ENCODE measurements at regions not wholly inside any gene's neighbourhood (a gene's known extent, or its start where the extent isn't known, plus 50 kb on each side); places are given as distances from the start of the nearest gene placed in this dataset.

DNA sequence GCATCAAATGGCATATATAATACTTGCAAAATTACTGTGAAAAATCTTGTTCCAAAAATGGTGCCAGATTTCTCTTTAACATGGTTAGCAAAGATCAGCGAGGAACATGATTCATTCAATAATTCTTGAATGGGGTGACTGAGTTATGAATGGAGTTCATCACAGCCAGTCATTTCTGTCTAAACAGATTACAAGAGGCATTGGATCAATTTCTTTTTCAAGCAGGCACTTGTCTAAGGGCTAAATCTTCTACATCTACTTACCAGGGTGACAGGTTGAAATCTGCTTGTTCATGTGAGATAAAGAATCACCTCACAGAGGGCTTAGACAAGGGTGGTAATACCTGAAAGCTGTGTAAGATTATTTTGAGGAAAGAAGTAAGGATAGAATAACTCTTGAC lies 247.7 kb downstream of the ATP23 start:
- Histone ChIP-seq H3K9me3 (peaks cover 0 to 17% (median 0%) of the 10 kb centered on the region in 3 donors), H3K27me3 (no peaks in the 10 kb centered on the region), H3K4me3 (no peak overlapping the region), H3K4me1 (no peaks in the 10 kb centered on the region), H3K27ac (no peak overlapping the region), H3K36me3 (no peaks in the 10 kb centered on the region)
- no peak for ATAC-seq
- WGBS, 2 donors (ENCODE audit: low coverage in 1 of 2): 69 to 100% methylated on average over 1 of the region's 1 CpG
- TF ChIP-seq POLR2A (IDR thresholded peaks at IDR 0.05) (no peak), POLR2AphosphoS5 (IDR thresholded peaks at IDR 0.05) (no peak)

DNA sequence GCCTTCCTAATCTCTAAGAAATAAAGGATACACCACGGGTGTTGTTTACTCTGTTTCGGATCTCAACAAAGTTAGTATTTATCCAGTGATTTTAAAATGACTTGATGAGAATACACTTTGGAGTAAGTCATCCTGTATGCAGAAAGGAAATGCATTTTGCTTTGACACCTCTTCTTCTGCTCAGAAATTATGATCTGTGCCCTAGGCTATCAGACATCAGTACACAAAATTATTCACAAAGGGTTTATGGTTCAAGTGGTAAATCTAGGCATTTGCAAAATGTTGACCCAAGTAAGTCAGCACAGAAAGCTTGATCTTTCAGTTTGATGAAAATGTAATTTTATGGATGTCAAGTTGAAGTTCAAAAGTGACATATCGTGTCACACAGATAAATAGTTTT lies 248.5 kb downstream of the ATP23 start:
- no peak overlapping the region for H3K27ac ChIP-seq
- H3K4me3 ChIP-seq: no peak overlapping the region
- TF ChIP-seq, protein P1, sequence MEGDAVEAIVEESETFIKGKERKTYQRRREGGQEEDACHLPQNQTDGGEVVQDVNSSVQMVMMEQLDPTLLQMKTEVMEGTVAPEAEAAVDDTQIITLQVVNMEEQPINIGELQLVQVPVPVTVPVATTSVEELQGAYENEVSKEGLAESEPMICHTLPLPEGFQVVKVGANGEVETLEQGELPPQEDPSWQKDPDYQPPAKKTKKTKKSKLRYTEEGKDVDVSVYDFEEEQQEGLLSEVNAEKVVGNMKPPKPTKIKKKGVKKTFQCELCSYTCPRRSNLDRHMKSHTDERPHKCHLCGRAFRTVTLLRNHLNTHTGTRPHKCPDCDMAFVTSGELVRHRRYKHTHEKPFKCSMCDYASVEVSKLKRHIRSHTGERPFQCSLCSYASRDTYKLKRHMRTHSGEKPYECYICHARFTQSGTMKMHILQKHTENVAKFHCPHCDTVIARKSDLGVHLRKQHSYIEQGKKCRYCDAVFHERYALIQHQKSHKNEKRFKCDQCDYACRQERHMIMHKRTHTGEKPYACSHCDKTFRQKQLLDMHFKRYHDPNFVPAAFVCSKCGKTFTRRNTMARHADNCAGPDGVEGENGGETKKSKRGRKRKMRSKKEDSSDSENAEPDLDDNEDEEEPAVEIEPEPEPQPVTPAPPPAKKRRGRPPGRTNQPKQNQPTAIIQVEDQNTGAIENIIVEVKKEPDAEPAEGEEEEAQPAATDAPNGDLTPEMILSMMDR (IDR thresholded peaks at IDR 0.05): no peak
- TF ChIP-seq EP300 (IDR thresholded peaks at IDR 0.05): no peak
- TF ChIP-seq POLR2AphosphoS5 (IDR thresholded peaks at IDR 0.05): no peak
- TF ChIP-seq POLR2A (IDR thresholded peaks at IDR 0.05): no peak
- H3K27me3 ChIP-seq: no peaks in the 10 kb centered on the region
- H3K36me3 ChIP-seq: no peaks in the 10 kb centered on the region
- peaks cover 0 to 20% (median 0%) of the 10 kb centered on the region in 3 donors for H3K9me3 ChIP-seq
- no peak for ATAC-seq
- H3K4me1 ChIP-seq: no peaks in the 10 kb centered on the region
- 90 to 97% methylated on average over 3 of the region's 3 CpGs for WGBS, 2 donors (ENCODE audit: low coverage in 1 of 2)

DNA sequence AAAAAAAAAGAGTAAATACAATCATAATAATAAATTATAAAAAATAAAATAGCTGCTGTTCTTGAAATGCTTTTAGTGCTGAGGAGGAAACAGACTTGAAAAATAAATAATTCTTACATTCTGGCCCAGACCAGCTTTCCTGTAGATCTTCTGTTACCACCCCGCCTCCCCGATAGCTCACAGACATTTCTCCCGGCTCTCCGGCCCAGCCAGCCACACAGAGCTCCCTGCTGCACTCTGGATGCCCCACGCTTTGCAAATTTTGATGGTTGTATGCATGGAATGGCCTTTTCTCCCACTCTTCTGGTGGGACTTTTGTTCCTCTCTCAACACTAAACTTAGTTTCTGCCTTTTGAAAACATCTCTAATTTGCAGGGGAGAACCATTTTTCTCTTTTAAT lies 249.3 kb downstream of the ATP23 start:
- H3K4me1 ChIP-seq: no peaks in the 10 kb centered on the region
- 37 to 76% methylated on average over 5 of the region's 5 CpGs for WGBS, 2 donors (ENCODE audit: low coverage in 1 of 2)
- no peak for ATAC-seq
- no peak overlapping the region for H3K4me3 ChIP-seq
- H3K36me3 ChIP-seq: no peaks in the 10 kb centered on the region
- no peaks in the 10 kb centered on the region for H3K27me3 ChIP-seq
- peaks cover 0 to 27% (median 0%) of the 10 kb centered on the region in 3 donors for H3K9me3 ChIP-seq
- no peak overlapping the region for H3K27ac ChIP-seq
- no peak for TF ChIP-seq EP300 (IDR thresholded peaks at IDR 0.05)
- TF ChIP-seq, protein P1 (IDR thresholded peaks at IDR 0.05): no peak
- no peak for TF ChIP-seq POLR2AphosphoS5 (IDR thresholded peaks at IDR 0.05)
- no peak for TF ChIP-seq POLR2A (IDR thresholded peaks at IDR 0.05)

DNA sequence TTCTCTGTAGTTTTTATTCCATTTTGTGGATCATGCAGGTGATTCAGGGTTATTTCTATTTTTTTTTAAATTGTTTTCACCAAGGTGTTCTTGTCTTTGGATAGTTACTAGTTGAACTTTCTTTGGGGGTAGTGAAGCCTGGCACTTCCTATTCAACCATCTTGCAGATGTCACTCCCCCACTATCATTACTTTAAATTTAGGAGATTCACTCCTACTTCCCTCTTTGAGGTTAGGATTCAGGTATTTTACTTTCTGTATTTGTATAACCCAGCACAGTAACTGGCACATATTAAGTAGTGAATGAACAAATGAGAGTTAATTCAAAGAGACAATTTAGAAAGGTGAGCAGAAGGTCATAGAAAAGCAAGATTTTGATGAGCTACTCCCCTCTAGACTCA lies 255.6 kb downstream of the ATP23 start:
- Histone ChIP-seq H3K27me3 (no peaks in the 10 kb centered on the region), H3K4me1 (no peaks in the 10 kb centered on the region), H3K36me3 (no peaks in the 10 kb centered on the region), H3K9me3 (peaks cover 0 to 26% (median 0%) of the 10 kb centered on the region in 3 donors), H3K4me3 (no peak overlapping the region), H3K27ac (no peak overlapping the region)
- ATAC-seq: no peak
- TF ChIP-seq POLR2A (IDR thresholded peaks at IDR 0.05) (no peak), POLR2AphosphoS5 (IDR thresholded peaks at IDR 0.05) (no peak)

DNA sequence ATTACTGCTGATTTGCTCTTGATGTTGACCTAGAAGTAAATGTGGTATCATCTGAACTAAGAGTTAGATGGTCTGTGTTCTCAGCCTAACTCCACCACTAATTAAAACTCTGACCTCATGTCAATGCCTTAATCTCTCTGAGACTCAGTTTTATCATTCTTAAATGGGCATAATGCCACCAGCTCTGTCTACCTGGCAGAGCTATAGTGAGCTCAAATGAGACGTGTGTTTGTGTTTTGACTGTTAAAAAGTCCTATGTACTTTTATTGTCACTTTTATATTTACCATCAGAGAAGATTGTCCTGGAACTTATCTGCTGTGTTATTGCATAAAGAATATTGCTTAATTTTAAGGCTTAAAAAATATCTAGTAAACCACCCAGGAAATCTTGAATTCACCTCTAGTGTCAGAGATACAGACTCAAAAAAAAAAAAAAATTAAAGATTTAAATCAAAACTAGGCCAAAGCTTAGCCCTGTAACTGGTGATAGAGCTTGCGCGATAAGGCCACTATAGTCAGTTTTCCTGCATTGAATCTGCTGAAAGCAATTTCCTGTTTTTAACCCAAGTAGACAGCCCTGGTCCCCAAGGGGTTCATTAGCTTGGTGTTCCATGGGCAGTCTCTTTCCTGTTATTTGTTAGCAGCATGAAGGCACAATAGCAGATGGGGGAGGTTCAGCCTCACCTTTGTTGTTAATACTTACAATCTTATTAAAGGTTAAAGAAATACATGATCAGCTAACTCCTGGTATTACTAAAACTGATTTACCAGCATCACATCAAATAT lies 261.8 kb downstream of the ATP23 start:
- Histone ChIP-seq H3K36me3 (no peaks in the 10 kb centered on the region), H3K9me3 (no peaks in the 10 kb centered on the region), H3K27me3 (no peaks in the 10 kb centered on the region), H3K4me1 (no peaks in the 10 kb centered on the region), H3K4me3 (no peak overlapping the region), H3K27ac (peak overlapping the region in 1 of 4 donors; percentile 31)
- TF ChIP-seq EP300 (IDR thresholded peaks at IDR 0.05) (no peak), POLR2AphosphoS5 (IDR thresholded peaks at IDR 0.05) (no peak), POLR2A (IDR thresholded peaks at IDR 0.05) (no peak)
- TF ChIP-seq, protein P1 (IDR thresholded peaks at IDR 0.05): no peak
- ATAC-seq: no peak
- WGBS, 2 donors (ENCODE audit: low coverage in 1 of 2): 57 to 59% methylated on average over 1 to 3 of the region's 3 CpGs

DNA sequence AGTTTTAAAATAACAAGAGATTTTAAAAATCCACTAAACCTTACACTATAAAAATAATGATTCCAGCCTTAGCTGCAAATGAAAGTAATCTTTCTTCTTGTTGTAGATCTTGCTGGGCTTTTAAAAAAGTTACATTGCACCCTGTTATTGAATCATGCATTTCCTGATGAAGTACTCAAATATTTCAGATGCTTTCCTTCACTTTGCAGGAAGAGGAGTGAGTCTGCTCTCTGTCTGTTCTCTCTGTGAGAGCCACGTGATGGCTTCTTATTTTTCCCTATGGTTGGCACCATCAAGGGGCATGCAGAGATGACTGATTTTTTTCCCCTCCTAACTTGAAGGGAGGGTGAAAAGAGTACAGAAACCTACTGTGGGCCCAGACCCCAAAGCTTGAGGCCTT lies 262.7 kb downstream of the ATP23 start:
- peak overlapping the region in 1 of 4 donors; percentile 31 for H3K27ac ChIP-seq
- no peaks in the 10 kb centered on the region for H3K4me1 ChIP-seq
- TF ChIP-seq, protein P1 (IDR thresholded peaks at IDR 0.05): no peak
- TF ChIP-seq POLR2AphosphoS5 (IDR thresholded peaks at IDR 0.05): no peak
- no peak for TF ChIP-seq POLR2A (IDR thresholded peaks at IDR 0.05)
- no peak for TF ChIP-seq EP300 (IDR thresholded peaks at IDR 0.05)
- H3K27me3 ChIP-seq: no peaks in the 10 kb centered on the region
- H3K9me3 ChIP-seq: no peaks in the 10 kb centered on the region
- H3K4me3 ChIP-seq: no peak overlapping the region
- 13 to 29% methylated on average over 1 of the region's 1 CpG for WGBS, 2 donors (ENCODE audit: low coverage in 1 of 2)
- ATAC-seq: no peak
- no peaks in the 10 kb centered on the region for H3K36me3 ChIP-seq

Measured in gastroesophageal sphincter (tissue), 4 donors.